ENCODE measurements at regions not wholly inside any gene's neighbourhood (a gene's known extent, or its start where the extent isn't known, plus 50 kb on each side); places are given as distances from the start of the nearest gene placed in this dataset.

DNA sequence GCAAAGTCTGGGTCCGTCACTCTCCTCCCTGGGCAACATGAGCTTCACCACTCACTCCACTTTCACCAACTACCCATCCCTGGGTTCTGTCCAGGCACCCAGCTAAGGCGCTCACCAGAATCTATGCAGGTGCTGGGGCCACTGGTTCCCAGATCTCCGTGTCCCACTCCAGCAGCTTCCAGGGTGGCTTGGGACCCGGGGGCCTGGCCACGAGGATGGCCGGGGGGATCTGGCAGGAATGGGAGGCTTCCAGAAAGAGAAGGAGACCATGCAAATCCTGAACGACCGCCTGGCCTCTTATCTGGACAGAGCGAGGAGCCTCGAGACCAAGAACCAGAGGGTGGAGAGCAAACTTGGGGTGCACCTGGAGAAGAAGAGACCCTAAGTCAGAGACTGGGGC lies 1611.0 kb upstream of the ACO1 start:
- DNase-seq = no peak
- no peaks in the 10 kb centered on the region for H3K36me3 Mint-ChIP-seq
- H3K36me3 ChIP-seq (ENCODE audit: control insufficient read depth in 2 of 2, extremely low read depth in 1 of 2, insufficient read depth in 1 of 2, low read length in 1 of 2) = no peaks in the 10 kb centered on the region
- peaks cover 0 to 4% of the 10 kb centered on the region in 2 donors for H3K27me3 Mint-ChIP-seq
- H3K27me3 ChIP-seq (replicated peaks in 1 of 2; ENCODE audit: control insufficient read depth in 2 of 2, extremely low read depth in 1 of 2, insufficient read depth in 2 of 2, low read length in 1 of 2) = no peaks in the 10 kb centered on the region
- ChIA-PET POLR2A (no interaction called here), CTCF (no interaction called here)
- no peak overlapping the region for H3K27ac ChIP-seq (ENCODE audit: low read length)
- ATAC-seq (replicated peaks in 1 of 4) = no peak
- no peak overlapping the region for H3K4me3 ChIP-seq (ENCODE audit: control insufficient read depth in 1 of 2, extremely low read depth in 1 of 2, low read length in 1 of 2)
- peaks cover 0 to 5% (median 0%) of the 10 kb centered on the region in 3 donors for H3K4me1 Mint-ChIP-seq
- H3K4me3 Mint-ChIP-seq = no peak overlapping the region
- no peaks in the 10 kb centered on the region for H3K4me1 ChIP-seq (ENCODE audit: control insufficient read depth in 1 of 2, extremely low read depth in 1 of 2, insufficient read depth in 2 of 2, low read length in 2 of 2)
- 84% methylated on average over 10 of the region's 10 CpGs for WGBS (ENCODE audit: insufficient coverage)
- no peak overlapping the region for H3K27ac Mint-ChIP-seq
- H3K9me3 ChIP-seq = no peaks in the 10 kb centered on the region
- H3K9me3 Mint-ChIP-seq = peaks cover 0 to 4% (median 0%) of the 10 kb centered on the region in 3 donors

DNA sequence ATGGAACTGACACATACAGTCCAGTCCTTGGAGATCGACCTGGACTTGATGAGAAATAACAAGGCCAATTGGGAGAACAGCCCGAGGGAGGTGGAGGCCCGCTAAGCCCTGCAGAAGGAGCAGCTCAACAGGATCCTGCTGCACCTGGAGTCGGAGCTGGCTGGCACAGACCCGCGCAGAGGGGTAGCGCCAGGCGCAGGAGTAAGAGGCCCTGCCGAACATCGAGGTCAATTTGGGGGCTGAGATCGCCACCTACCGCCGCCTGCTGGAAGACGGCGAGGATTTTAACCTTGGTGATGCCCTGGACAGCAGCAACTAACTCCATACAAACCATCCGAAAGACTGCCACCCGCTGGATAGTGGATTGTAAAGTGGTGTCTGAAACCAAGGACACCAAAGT lies 1610.1 kb upstream of the ACO1 start:
- no peaks in the 10 kb centered on the region for H3K27me3 Mint-ChIP-seq
- POLR2A ChIA-PET = no interaction called here
- WGBS (ENCODE audit: insufficient coverage) = 80% methylated on average over 11 of the region's 17 CpGs
- no peaks in the 10 kb centered on the region for H3K9me3 Mint-ChIP-seq
- no peak overlapping the region for H3K27ac Mint-ChIP-seq
- Histone ChIP-seq H3K4me3 (ENCODE audit: control insufficient read depth in 1 of 2, extremely low read depth in 1 of 2, low read length in 1 of 2) (no peak overlapping the region), H3K36me3 (ENCODE audit: control insufficient read depth in 2 of 2, extremely low read depth in 1 of 2, insufficient read depth in 1 of 2, low read length in 1 of 2) (no peaks in the 10 kb centered on the region), H3K27me3 (replicated peaks in 1 of 2; ENCODE audit: control insufficient read depth in 2 of 2, extremely low read depth in 1 of 2, insufficient read depth in 2 of 2, low read length in 1 of 2) (no peaks in the 10 kb centered on the region), H3K4me1 (ENCODE audit: control insufficient read depth in 1 of 2, extremely low read depth in 1 of 2, insufficient read depth in 2 of 2, low read length in 2 of 2) (no peaks in the 10 kb centered on the region), H3K27ac (ENCODE audit: low read length) (no peak overlapping the region), H3K9me3 (no peaks in the 10 kb centered on the region)
- no peaks in the 10 kb centered on the region for H3K36me3 Mint-ChIP-seq
- ATAC-seq (replicated peaks in 1 of 4) (no peak), DNase-seq (no peak)
- H3K4me3 Mint-ChIP-seq = no peak overlapping the region
- no peaks in the 10 kb centered on the region for H3K4me1 Mint-ChIP-seq
- CTCF ChIA-PET = no interaction called here

- no peaks in the 10 kb centered on the region for H3K9me3 Mint-ChIP-seq
- no peak overlapping the region for H3K4me3 Mint-ChIP-seq
- DNase-seq (no peak), ATAC-seq (replicated peaks in 1 of 4) (no peak)
- H3K27me3 Mint-ChIP-seq = no peaks in the 10 kb centered on the region
- H3K36me3 ChIP-seq (ENCODE audit: control insufficient read depth in 2 of 2, extremely low read depth in 1 of 2, insufficient read depth in 1 of 2, low read length in 1 of 2) = no peaks in the 10 kb centered on the region
- no peaks in the 10 kb centered on the region for H3K9me3 ChIP-seq
- POLR2A ChIA-PET = no interaction called here
- H3K4me1 Mint-ChIP-seq = no peaks in the 10 kb centered on the region
- no peaks in the 10 kb centered on the region for H3K27me3 ChIP-seq (replicated peaks in 1 of 2; ENCODE audit: control insufficient read depth in 2 of 2, extremely low read depth in 1 of 2, insufficient read depth in 2 of 2, low read length in 1 of 2)
- H3K4me3 ChIP-seq (ENCODE audit: control insufficient read depth in 1 of 2, extremely low read depth in 1 of 2, low read length in 1 of 2) = no peak overlapping the region
- CTCF ChIA-PET = no interaction called here
- H3K36me3 Mint-ChIP-seq = no peaks in the 10 kb centered on the region
- H3K27ac ChIP-seq (ENCODE audit: low read length) = no peak overlapping the region
- H3K27ac Mint-ChIP-seq = no peak overlapping the region
- no peaks in the 10 kb centered on the region for H3K4me1 ChIP-seq (ENCODE audit: control insufficient read depth in 1 of 2, extremely low read depth in 1 of 2, insufficient read depth in 2 of 2, low read length in 2 of 2)
- no CpG with 5 or more reads among the region's 1 CpG for WGBS (ENCODE audit: insufficient coverage)
Measured at GRCh38 chr9:30775236-30775635, 1609.2 kb upstream of the ACO1 start.

DNA sequence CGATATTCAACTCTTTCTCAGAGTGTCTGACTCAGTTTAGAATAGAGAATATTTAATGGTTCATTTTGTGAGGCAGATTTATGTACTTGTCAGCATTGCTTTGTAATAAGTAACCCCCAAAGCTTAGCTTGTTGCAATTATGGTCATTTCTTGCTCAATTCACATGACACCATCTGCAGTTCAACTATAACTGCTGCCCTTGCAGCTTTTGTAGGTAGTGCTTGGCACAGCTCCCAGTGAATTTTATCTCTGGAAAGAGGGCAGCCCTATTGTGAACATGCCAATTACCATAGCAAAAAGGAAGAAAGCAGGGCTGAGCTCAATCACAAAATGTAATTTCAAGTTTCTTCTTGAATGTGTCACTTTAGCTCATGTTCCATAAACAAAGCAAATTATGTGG lies 1587.7 kb upstream of the ACO1 start:
- no peaks in the 10 kb centered on the region for H3K4me1 Mint-ChIP-seq
- no peaks in the 10 kb centered on the region for H3K9me3 ChIP-seq
- H3K36me3 ChIP-seq (ENCODE audit: control insufficient read depth in 2 of 2, extremely low read depth in 1 of 2, insufficient read depth in 1 of 2, low read length in 1 of 2) = no peaks in the 10 kb centered on the region
- peaks cover 0 to 3% (median 3%) of the 10 kb centered on the region in 3 donors for H3K9me3 Mint-ChIP-seq
- H3K27me3 Mint-ChIP-seq = peaks cover 0 to 3% of the 10 kb centered on the region in 2 donors
- ATAC-seq (replicated peaks in 1 of 4) (no peak), DNase-seq (no peak)
- no peak overlapping the region for H3K4me3 Mint-ChIP-seq
- no peak overlapping the region for H3K27ac ChIP-seq (ENCODE audit: low read length)
- no peaks in the 10 kb centered on the region for H3K27me3 ChIP-seq (replicated peaks in 1 of 2; ENCODE audit: control insufficient read depth in 2 of 2, extremely low read depth in 1 of 2, insufficient read depth in 2 of 2, low read length in 1 of 2)
- no peaks in the 10 kb centered on the region for H3K4me1 ChIP-seq (ENCODE audit: control insufficient read depth in 1 of 2, extremely low read depth in 1 of 2, insufficient read depth in 2 of 2, low read length in 2 of 2)
- no CpG with 5 or more reads among the region's 1 CpG for WGBS (ENCODE audit: insufficient coverage)
- ChIA-PET POLR2A (no interaction called here), CTCF (no interaction called here)
- no peaks in the 10 kb centered on the region for H3K36me3 Mint-ChIP-seq
- no peak overlapping the region for H3K27ac Mint-ChIP-seq
- H3K4me3 ChIP-seq (ENCODE audit: control insufficient read depth in 1 of 2, extremely low read depth in 1 of 2, low read length in 1 of 2) = no peak overlapping the region

DNA sequence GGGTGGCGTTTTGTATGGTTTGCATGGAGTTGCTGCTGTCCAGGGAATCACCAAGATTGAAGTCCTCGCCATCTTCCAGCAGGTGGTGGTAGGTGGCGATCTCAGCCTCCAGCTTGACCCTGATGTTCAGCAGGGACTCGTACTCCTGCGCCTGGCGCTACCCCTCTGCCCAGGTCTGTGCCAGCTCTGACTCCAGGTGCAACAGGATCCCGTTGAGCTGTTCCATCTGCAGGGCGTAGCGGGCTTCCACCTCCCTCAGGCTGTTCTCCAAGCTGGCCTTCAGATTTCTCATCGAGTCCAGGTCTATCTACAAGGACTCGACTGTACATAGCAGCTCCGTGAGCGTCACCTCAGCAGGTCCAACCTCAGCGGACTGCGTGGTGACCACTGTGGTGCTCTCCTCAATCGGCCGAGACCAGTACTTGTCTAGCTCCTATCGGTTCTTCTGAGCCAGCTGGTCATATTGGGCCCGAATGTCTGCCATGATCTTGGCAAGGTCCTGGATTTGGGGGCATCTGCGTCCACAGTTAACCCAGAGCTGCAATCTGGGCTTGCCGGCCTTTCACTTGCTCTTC lies 1584.8 kb upstream of the ACO1 start:
- Mint-ChIP-seq H3K27ac (no peak overlapping the region), H3K27me3 (no peaks in the 10 kb centered on the region), H3K36me3 (no peaks in the 10 kb centered on the region), H3K4me3 (no peak overlapping the region), H3K9me3 (peaks cover 0 to 3% (median 3%) of the 10 kb centered on the region in 3 donors), H3K4me1 (no peaks in the 10 kb centered on the region)
- WGBS (ENCODE audit: insufficient coverage) = 86% methylated on average over 19 of the region's 21 CpGs
- Histone ChIP-seq H3K36me3 (ENCODE audit: control insufficient read depth in 2 of 2, extremely low read depth in 1 of 2, insufficient read depth in 1 of 2, low read length in 1 of 2) (no peaks in the 10 kb centered on the region), H3K4me3 (ENCODE audit: control insufficient read depth in 1 of 2, extremely low read depth in 1 of 2, low read length in 1 of 2) (no peak overlapping the region), H3K9me3 (no peaks in the 10 kb centered on the region), H3K27me3 (replicated peaks in 1 of 2; ENCODE audit: control insufficient read depth in 2 of 2, extremely low read depth in 1 of 2, insufficient read depth in 2 of 2, low read length in 1 of 2) (no peaks in the 10 kb centered on the region), H3K4me1 (ENCODE audit: control insufficient read depth in 1 of 2, extremely low read depth in 1 of 2, insufficient read depth in 2 of 2, low read length in 2 of 2) (no peaks in the 10 kb centered on the region), H3K27ac (ENCODE audit: low read length) (no peak overlapping the region)
- ChIA-PET POLR2A (no interaction called here), CTCF (no interaction called here)
- peak in 1 of 35 experiments; percentile 15 for DNase-seq
- ATAC-seq (replicated peaks in 1 of 4) = no peak

DNA sequence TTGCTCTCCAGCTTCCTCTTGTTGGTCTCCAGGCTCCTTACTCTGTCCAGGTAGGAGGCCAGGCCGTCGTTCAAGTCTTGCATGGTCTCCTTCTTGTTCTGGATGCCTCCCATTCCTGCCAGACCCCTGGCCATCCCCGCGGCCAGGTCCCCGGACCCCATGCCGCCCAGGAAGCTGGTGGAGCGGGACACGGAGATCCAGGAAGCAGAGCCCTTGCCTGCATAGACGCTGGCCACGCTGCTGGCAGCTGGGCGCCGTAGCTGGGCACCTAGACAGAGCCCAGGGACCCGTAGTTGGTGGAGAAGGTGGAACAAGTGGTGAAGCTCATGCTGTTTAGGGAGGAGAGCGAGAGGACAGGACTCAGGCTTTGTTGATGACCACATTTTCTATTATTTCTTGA lies 1584.0 kb upstream of the ACO1 start:
- Histone ChIP-seq H3K9me3 (no peaks in the 10 kb centered on the region), H3K27me3 (replicated peaks in 1 of 2; ENCODE audit: control insufficient read depth in 2 of 2, extremely low read depth in 1 of 2, insufficient read depth in 2 of 2, low read length in 1 of 2) (no peaks in the 10 kb centered on the region), H3K27ac (ENCODE audit: low read length) (no peak overlapping the region), H3K36me3 (ENCODE audit: control insufficient read depth in 2 of 2, extremely low read depth in 1 of 2, insufficient read depth in 1 of 2, low read length in 1 of 2) (no peaks in the 10 kb centered on the region), H3K4me3 (ENCODE audit: control insufficient read depth in 1 of 2, extremely low read depth in 1 of 2, low read length in 1 of 2) (no peak overlapping the region), H3K4me1 (ENCODE audit: control insufficient read depth in 1 of 2, extremely low read depth in 1 of 2, insufficient read depth in 2 of 2, low read length in 2 of 2) (no peaks in the 10 kb centered on the region)
- ChIA-PET POLR2A (no interaction called here), CTCF (no interaction called here)
- H3K27ac Mint-ChIP-seq = no peak overlapping the region
- DNase-seq (no peak), ATAC-seq (replicated peaks in 1 of 4) (no peak)
- peaks cover 0 to 3% (median 3%) of the 10 kb centered on the region in 3 donors for H3K9me3 Mint-ChIP-seq
- H3K4me1 Mint-ChIP-seq = no peaks in the 10 kb centered on the region
- no peaks in the 10 kb centered on the region for H3K36me3 Mint-ChIP-seq
- H3K27me3 Mint-ChIP-seq = no peaks in the 10 kb centered on the region
- WGBS (ENCODE audit: insufficient coverage) = 86% methylated on average over 13 of the region's 14 CpGs
- H3K4me3 Mint-ChIP-seq = no peak overlapping the region

GRCh38 chr9:30812821-30813220 lies 1571.6 kb upstream of the ACO1 start:
- DNase-seq = no peak
- Mint-ChIP-seq H3K36me3 (no peaks in the 10 kb centered on the region), H3K9me3 (no peaks in the 10 kb centered on the region), H3K4me3 (no peak overlapping the region), H3K27me3 (no peaks in the 10 kb centered on the region), H3K27ac (no peak overlapping the region), H3K4me1 (no peaks in the 10 kb centered on the region)
- Histone ChIP-seq H3K36me3 (ENCODE audit: control insufficient read depth in 2 of 2, extremely low read depth in 1 of 2, insufficient read depth in 1 of 2, low read length in 1 of 2) (no peaks in the 10 kb centered on the region), H3K9me3 (no peaks in the 10 kb centered on the region), H3K4me3 (ENCODE audit: control insufficient read depth in 1 of 2, extremely low read depth in 1 of 2, low read length in 1 of 2) (no peak overlapping the region), H3K27me3 (replicated peaks in 1 of 2; ENCODE audit: control insufficient read depth in 2 of 2, extremely low read depth in 1 of 2, insufficient read depth in 2 of 2, low read length in 1 of 2) (no peaks in the 10 kb centered on the region), H3K4me1 (ENCODE audit: control insufficient read depth in 1 of 2, extremely low read depth in 1 of 2, insufficient read depth in 2 of 2, low read length in 2 of 2) (no peaks in the 10 kb centered on the region), H3K27ac (ENCODE audit: low read length) (no peak overlapping the region)
- ChIA-PET POLR2A (no interaction called here), CTCF (no interaction called here)
- ATAC-seq (replicated peaks in 1 of 4) = no peak
- WGBS (ENCODE audit: insufficient coverage) = no CpG with 5 or more reads among the region's 1 CpG

All from T-cell (primary cell).